ENCODE measurements at regions not wholly inside any gene's neighbourhood (a gene's known extent, or its start where the extent isn't known, plus 50 kb on each side); places are given as distances from the start of the nearest gene placed in this dataset.

GRCh38 chr20:52064931-52065330 lies 126.6 kb downstream of the ZFP64 start:
- H3K4me1 ChIP-seq (ENCODE audit: control insufficient read depth in 4 of 4, insufficient read depth in 4 of 4, low read length in 3 of 4) = no peaks in the 10 kb centered on the region
- H3K27ac ChIP-seq (ENCODE audit: low read depth in 1 of 2, low read length in 2 of 2) = no peak overlapping the region
- no peaks in the 10 kb centered on the region for H3K36me3 ChIP-seq (ENCODE audit: control insufficient read depth in 4 of 4, insufficient read depth in 3 of 4, low read depth in 1 of 4, low read length in 3 of 4)
- peaks cover 0 to 2% (median 0%) of the 10 kb centered on the region in 4 donors for H3K9me3 ChIP-seq (ENCODE audit: control insufficient read depth in 4 of 4, low read length in 3 of 4)
- no peak for DNase-seq (ENCODE audit: low spot score)
- H3K9ac ChIP-seq (ENCODE audit: low read depth in 1 of 2, low read length in 2 of 2) = no peak overlapping the region
- no peaks in the 10 kb centered on the region for H3K27me3 ChIP-seq (ENCODE audit: control insufficient read depth in 4 of 4, insufficient read depth in 4 of 4, low read length in 3 of 4)
- WGBS = 98% methylated on average over 1 of the region's 1 CpG
- no peak overlapping the region for H3K4me3 ChIP-seq (ENCODE audit: low read depth in 1 of 3, low read length in 3 of 3)
- TF ChIP-seq MAX (IDR thresholded peaks at IDR 0.05) (no peak), FOXA2 (IDR thresholded peaks at IDR 0.05) (no peak), HNF4A (conservative IDR thresholded peaks at IDR 0.05) (no peak), EGR1 (IDR thresholded peaks at IDR 0.05; ENCODE audit: low read depth in 2 of 2) (no peak), SP1 (IDR thresholded peaks at IDR 0.05) (no peak), CTCF (IDR thresholded peaks at IDR 0.05; ENCODE audit: low read depth, low read length, missing input control) (no peak), YY1 (IDR thresholded peaks at IDR 0.05) (no peak), HNF4G (IDR thresholded peaks at IDR 0.05) (no peak), RXRA (IDR thresholded peaks at IDR 0.05) (no peak)

GRCh38 chr20:52062452-52063209 lies 128.9 kb downstream of the ZFP64 start:
- 90% methylated on average over 5 of the region's 5 CpGs for WGBS
- Histone ChIP-seq H3K27me3 (ENCODE audit: control insufficient read depth in 4 of 4, insufficient read depth in 4 of 4, low read length in 3 of 4) (no peaks in the 10 kb centered on the region), H3K27ac (ENCODE audit: low read depth in 1 of 2, low read length in 2 of 2) (no peak overlapping the region), H3K9ac (ENCODE audit: low read depth in 1 of 2, low read length in 2 of 2) (no peak overlapping the region), H3K4me3 (ENCODE audit: low read depth in 1 of 3, low read length in 3 of 3) (no peak overlapping the region), H3K4me1 (ENCODE audit: control insufficient read depth in 4 of 4, insufficient read depth in 4 of 4, low read length in 3 of 4) (no peaks in the 10 kb centered on the region), H3K9me3 (ENCODE audit: control insufficient read depth in 4 of 4, low read length in 3 of 4) (peaks cover 0 to 2% (median 0%) of the 10 kb centered on the region in 4 donors), H3K36me3 (ENCODE audit: control insufficient read depth in 4 of 4, insufficient read depth in 3 of 4, low read depth in 1 of 4, low read length in 3 of 4) (no peaks in the 10 kb centered on the region)
- TF ChIP-seq HNF4A (conservative IDR thresholded peaks at IDR 0.05) (no peak), HNF4G (IDR thresholded peaks at IDR 0.05) (no peak), EGR1 (IDR thresholded peaks at IDR 0.05; ENCODE audit: low read depth in 2 of 2) (no peak), MAX (IDR thresholded peaks at IDR 0.05) (no peak), FOXA1 (IDR thresholded peaks at IDR 0.05) (no peak), RXRA (IDR thresholded peaks at IDR 0.05) (no peak), RAD21 (IDR thresholded peaks at IDR 0.05) (no peak), FOXA2 (IDR thresholded peaks at IDR 0.05) (no peak)
- DNase-seq (ENCODE audit: low spot score) = no peak

- H3K27me3 ChIP-seq (ENCODE audit: control insufficient read depth in 4 of 4, insufficient read depth in 4 of 4, low read length in 3 of 4) = no peaks in the 10 kb centered on the region
- no peak overlapping the region for H3K9ac ChIP-seq (ENCODE audit: low read depth in 1 of 2, low read length in 2 of 2)
- peaks cover 0 to 2% (median 0%) of the 10 kb centered on the region in 4 donors for H3K36me3 ChIP-seq (ENCODE audit: control insufficient read depth in 4 of 4, insufficient read depth in 3 of 4, low read depth in 1 of 4, low read length in 3 of 4)
- no peak overlapping the region for H3K27ac ChIP-seq (ENCODE audit: low read depth in 1 of 2, low read length in 2 of 2)
- H3K9me3 ChIP-seq (ENCODE audit: control insufficient read depth in 4 of 4, low read length in 3 of 4) = peaks cover 5 to 11% (median 8%) of the 10 kb centered on the region in 4 donors
- no peak overlapping the region for H3K4me3 ChIP-seq (ENCODE audit: low read depth in 1 of 3, low read length in 3 of 3)
- 62% methylated on average over 11 of the region's 11 CpGs for WGBS
- TF ChIP-seq REST (IDR thresholded peaks at IDR 0.05) (no peak), RAD21 (IDR thresholded peaks at IDR 0.05) (peak; percentile 40 to 41), EGR1 (IDR thresholded peaks at IDR 0.05; ENCODE audit: low read depth in 2 of 2) (no peak), CTCF (IDR thresholded peaks at IDR 0.05; ENCODE audit: low read depth, low read length, missing input control) (peak; percentile 14), RXRA (IDR thresholded peaks at IDR 0.05) (no peak)
- no peak for DNase-seq (ENCODE audit: low spot score)
- no peaks in the 10 kb centered on the region for H3K4me1 ChIP-seq (ENCODE audit: control insufficient read depth in 4 of 4, insufficient read depth in 4 of 4, low read length in 3 of 4)
Observed at GRCh38 chr20:52060794-52061714, 130.5 kb downstream of the ZFP64 start.

All from liver (tissue), 8 donors.